Caco-2 (cell line): ENCODE measurements at regions not wholly inside any gene's neighbourhood (a gene's known extent, or its start where the extent isn't known, plus 50 kb on each side); places are given as distances from the start of the nearest gene placed in this dataset.

Source experiments
- BruUV-seq: library from RNA; stranded (reverse); fragments of 400-500 nt; replicated peaks from 2 replicates; lab custom pipeline; 2021; lab: Mats Ljungman, UMichigan
- CTCF ChIA-PET: fragments of 300-600 bp; sonication (Branson Sonifier 250); formaldehyde crosslinking; loops from one replicate; lab custom pipeline; 2022; ENCODE audit warnings: antibody characterized with exemption; lab: Charles Lee
- POLR2A ChIA-PET: fragments of 300-600 bp; sonication (Branson Sonifier 250); formaldehyde crosslinking; loops from one replicate; lab custom pipeline; 2022; ENCODE audit warnings: antibody characterized with exemption; lab: Charles Lee
- DNase-seq, 2 experiments: peaks; one replicate each; pipeline versions ENCODE4 v3.0.0 to v3.0.0-alpha.2; 2020 to 2022
- H3K27me3 ChIP-seq: replicated peaks from 2 replicates; pipeline ENCODE4 v1.6.0; 2011; ENCODE audit warnings: low read length; ENCODE audit not compliant: control insufficient read depth, insufficient read depth
- H3K36me3 ChIP-seq: 2 replicates; pipeline ENCODE4 v1.5.1; 2011; ENCODE audit warnings: low read length; ENCODE audit not compliant: control insufficient read depth, insufficient read depth
- H3K4me1 ChIP-seq: fragments of 250-450 bp; sonication (Bioruptor Pico); 2 replicates; pipeline ENCODE4 v1.5.1; 2020; ENCODE audit warnings: mild to moderate bottlenecking
- H3K4me3 ChIP-seq: 2 replicates; pipeline ENCODE4 v1.5.1; 2011; ENCODE audit warnings: low read depth, mild to moderate bottlenecking, control low read depth, low read length
- H3K9me3 ChIP-seq: fragments of 250-450 bp; sonication (Bioruptor Pico); 2 replicates; pipeline ENCODE4 v1.5.1; 2020; ENCODE audit warnings: mild to moderate bottlenecking, moderate library complexity
- H3K27ac Mint-ChIP-seq: one replicate; pipeline ENCODE4 v1.8.0; 2022; ENCODE audit warnings: mixed read lengths; ENCODE audit not compliant: unreplicated experiment
- H3K27me3 Mint-ChIP-seq: one replicate; pipeline ENCODE4 v1.8.0; 2022; ENCODE audit warnings: mixed read lengths; ENCODE audit not compliant: insufficient read depth, unreplicated experiment
- H3K36me3 Mint-ChIP-seq: one replicate; pipeline ENCODE4 v1.8.0; 2022; ENCODE audit warnings: mild to moderate bottlenecking, mixed read lengths; ENCODE audit not compliant: insufficient read depth, unreplicated experiment
- H3K4me1 Mint-ChIP-seq: one replicate; pipeline ENCODE4 v1.8.0; 2022; ENCODE audit warnings: low read depth, mixed read lengths; ENCODE audit not compliant: unreplicated experiment
- H3K4me3 Mint-ChIP-seq: one replicate; pipeline ENCODE4 v1.8.0; 2022; ENCODE audit warnings: mild to moderate bottlenecking, moderate library complexity, mixed read lengths; ENCODE audit not compliant: unreplicated experiment
- H3K9me3 Mint-ChIP-seq: one replicate; pipeline ENCODE4 v1.8.0; 2022; ENCODE audit warnings: mixed read lengths; ENCODE audit not compliant: unreplicated experiment
- intact Hi-C: fragments of 100-400 bp; cut with micrococcal nuclease; formaldehyde crosslinking; loops from one replicate; pipeline ENCODE4 v1.10.0; 2022; ENCODE audit not compliant: unreplicated experiment
- TF ChIP-seq, protein P1 (sequence below), 2 experiments: fragments of 200-600 bp in 1 of 2; IDR thresholded peaks; 1 replicate in 1 of 2; 2 replicates in 1 of 2; pipeline versions ENCODE4 v1.5.1 to v1.8.0; 2011 to 2022; ENCODE audit warnings: antibody characterized with exemption in 1 of 2, control low read depth in 1 of 2, inconsistent platforms in 1 of 2, low read depth in 1 of 2, low read length in 1 of 2, mild to moderate bottlenecking in 1 of 2, moderate library complexity in 1 of 2; ENCODE audit not compliant: insufficient read depth in 1 of 2, severe bottlenecking in 1 of 2, unreplicated experiment in 1 of 2

- H3K4me1 ChIP-seq: no peaks in the 10 kb centered on the region
- POLR2A ChIA-PET: no interaction called here
- no peak for DNase-seq
- H3K4me3 Mint-ChIP-seq: no peak overlapping the region
- H3K27me3 Mint-ChIP-seq: no peaks in the 10 kb centered on the region
- H3K9me3 Mint-ChIP-seq: peaks cover 24% of the 10 kb centered on the region
- no peaks in the 10 kb centered on the region for H3K4me1 Mint-ChIP-seq
- no peaks in the 10 kb centered on the region for H3K27me3 ChIP-seq
- H3K36me3 ChIP-seq: no peaks in the 10 kb centered on the region
- H3K4me3 ChIP-seq: no peak overlapping the region
- intact Hi-C loops: loop anchor here (5.0 kb wide), 1 partner anchor 43 kb away; no protein-coding TSS in a partner anchor
- H3K27ac Mint-ChIP-seq: no peak overlapping the region
- H3K36me3 Mint-ChIP-seq: no peaks in the 10 kb centered on the region
- BruUV-seq: no TSS peak
- TF ChIP-seq, protein P1, sequence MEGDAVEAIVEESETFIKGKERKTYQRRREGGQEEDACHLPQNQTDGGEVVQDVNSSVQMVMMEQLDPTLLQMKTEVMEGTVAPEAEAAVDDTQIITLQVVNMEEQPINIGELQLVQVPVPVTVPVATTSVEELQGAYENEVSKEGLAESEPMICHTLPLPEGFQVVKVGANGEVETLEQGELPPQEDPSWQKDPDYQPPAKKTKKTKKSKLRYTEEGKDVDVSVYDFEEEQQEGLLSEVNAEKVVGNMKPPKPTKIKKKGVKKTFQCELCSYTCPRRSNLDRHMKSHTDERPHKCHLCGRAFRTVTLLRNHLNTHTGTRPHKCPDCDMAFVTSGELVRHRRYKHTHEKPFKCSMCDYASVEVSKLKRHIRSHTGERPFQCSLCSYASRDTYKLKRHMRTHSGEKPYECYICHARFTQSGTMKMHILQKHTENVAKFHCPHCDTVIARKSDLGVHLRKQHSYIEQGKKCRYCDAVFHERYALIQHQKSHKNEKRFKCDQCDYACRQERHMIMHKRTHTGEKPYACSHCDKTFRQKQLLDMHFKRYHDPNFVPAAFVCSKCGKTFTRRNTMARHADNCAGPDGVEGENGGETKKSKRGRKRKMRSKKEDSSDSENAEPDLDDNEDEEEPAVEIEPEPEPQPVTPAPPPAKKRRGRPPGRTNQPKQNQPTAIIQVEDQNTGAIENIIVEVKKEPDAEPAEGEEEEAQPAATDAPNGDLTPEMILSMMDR (IDR thresholded peaks at IDR 0.05; ENCODE audit: insufficient read depth in 1 of 2, low read depth in 1 of 2, low read length in 1 of 2, severe bottlenecking in 1 of 2, unreplicated experiment in 1 of 2): no peak
- CTCF ChIA-PET: no interaction called here
- H3K9me3 ChIP-seq: no peaks in the 10 kb centered on the region
These were observed 71.9 kb upstream of the SPATA31E1 start for GRCh38 chr9:87810679-87811178.

GRCh38 chr9:87812375-87813118, 70.1 kb upstream of the SPATA31E1 start:
- Histone ChIP-seq H3K4me1 (no peaks in the 10 kb centered on the region), H3K27me3 (no peaks in the 10 kb centered on the region), H3K4me3 (no peak overlapping the region), H3K9me3 (no peaks in the 10 kb centered on the region), H3K36me3 (no peaks in the 10 kb centered on the region)
- POLR2A ChIA-PET: no interaction called here
- Mint-ChIP-seq H3K4me1 (no peaks in the 10 kb centered on the region), H3K4me3 (no peak overlapping the region), H3K36me3 (no peaks in the 10 kb centered on the region), H3K27ac (no peak overlapping the region), H3K9me3 (peaks cover 13% of the 10 kb centered on the region), H3K27me3 (no peaks in the 10 kb centered on the region)
- TF ChIP-seq, protein P1 (IDR thresholded peaks at IDR 0.05; ENCODE audit: insufficient read depth in 1 of 2, low read depth in 1 of 2, low read length in 1 of 2, severe bottlenecking in 1 of 2, unreplicated experiment in 1 of 2): peak; percentile 64 to 77
- no TSS peak for BruUV-seq
- peak in 1 of 2 experiments; percentile 20 for DNase-seq
- intact Hi-C loops: loop anchor here (1.0 to 5.0 kb wide), 3 partner anchors 45 to 134 kb away; partner anchors contain the start of gene CTSL
- CTCF ChIA-PET: interaction anchor here (0.9 to 1.3 kb wide), 2 partner anchors 86 to 130 kb away, joined by 3 to 18 read pairs; partner anchors contain the start of gene CTSL

- no peak overlapping the region for H3K27ac Mint-ChIP-seq
- H3K9me3 Mint-ChIP-seq: peaks cover 8% of the 10 kb centered on the region
- H3K4me3 Mint-ChIP-seq: no peak overlapping the region
- no peaks in the 10 kb centered on the region for H3K4me1 ChIP-seq
- H3K4me3 ChIP-seq: no peak overlapping the region
- no peaks in the 10 kb centered on the region for H3K4me1 Mint-ChIP-seq
- ChIA-PET POLR2A (no interaction called here), CTCF (interaction anchor here (1.3 kb wide), 1 partner anchor 87 kb away, joined by 18 read pairs; the partner anchor contains the start of gene CTSL)
- no TSS peak for BruUV-seq
- H3K27me3 Mint-ChIP-seq: no peaks in the 10 kb centered on the region
- TF ChIP-seq, protein P1 (IDR thresholded peaks at IDR 0.05; ENCODE audit: insufficient read depth in 1 of 2, low read depth in 1 of 2, low read length in 1 of 2, severe bottlenecking in 1 of 2, unreplicated experiment in 1 of 2): no peak
- H3K36me3 ChIP-seq: no peaks in the 10 kb centered on the region
- H3K9me3 ChIP-seq: no peaks in the 10 kb centered on the region
- no peaks in the 10 kb centered on the region for H3K27me3 ChIP-seq
- intact Hi-C loops: loop anchor here (1.0 to 5.0 kb wide), 3 partner anchors 46 to 134 kb away; partner anchors contain the start of gene CTSL
- no peaks in the 10 kb centered on the region for H3K36me3 Mint-ChIP-seq
- no peak for DNase-seq
These were observed 69.6 kb upstream of the SPATA31E1 start for GRCh38 chr9:87813119-87813463.
